GM18870 (cell line): ENCODE measurements at regions not wholly inside any gene's neighbourhood (a gene's known extent, or its start where the extent isn't known, plus 50 kb on each side); places are given as distances from the start of the nearest gene placed in this dataset.
"Not testable (repeated sequence)": the region's sequence is repeated elsewhere in the genome, so short reads cannot be mapped to it uniquely, and the experiment has no call there.

Experiments used
- ATAC-seq: cut with Tn5 transposase; IDR thresholded peaks from one replicate; pipeline ENCODE4 v1.9.1; 2021; ENCODE audit warnings: moderate library complexity; ENCODE audit not compliant: unreplicated experiment

DNA sequence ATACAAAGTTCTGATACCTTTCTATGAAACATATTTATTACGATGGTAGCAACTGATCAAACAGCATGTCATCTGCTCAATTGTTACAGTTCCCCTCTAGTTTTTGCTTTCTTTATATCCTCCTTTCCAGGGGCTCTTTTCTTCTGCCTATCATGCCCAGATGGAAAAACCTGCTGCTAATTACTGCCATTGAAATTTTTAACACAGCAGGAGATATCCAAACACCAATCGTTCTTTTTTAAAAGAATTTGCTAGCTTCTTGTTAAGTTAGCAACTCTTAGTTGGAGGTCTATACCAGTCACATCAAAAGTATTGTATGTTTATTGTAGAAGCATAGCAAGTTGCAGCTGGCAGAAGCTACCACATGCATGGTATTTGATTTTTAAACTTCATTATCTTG lies 768.5 kb downstream of the NXPH1 start:
- ATAC-seq = no peak

DNA sequence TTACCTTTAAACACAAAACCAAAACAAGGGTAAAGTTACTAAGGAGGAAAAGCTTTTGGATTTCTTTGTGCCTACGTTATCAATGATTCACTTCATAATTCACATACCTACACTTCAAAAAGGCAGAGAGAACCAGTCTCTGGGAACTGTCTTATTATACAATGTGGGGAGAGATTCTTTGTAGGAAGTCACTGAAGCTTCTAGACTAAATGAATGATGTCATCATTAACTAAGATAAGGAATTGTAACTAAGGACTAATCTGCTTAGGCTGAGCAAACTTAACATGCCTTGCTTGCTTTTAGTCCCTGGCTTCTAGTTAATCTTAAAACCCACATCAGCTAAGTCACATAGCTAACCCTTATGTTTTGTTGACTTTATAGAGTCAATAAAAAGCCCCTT lies 771.2 kb downstream of the NXPH1 start:
- ATAC-seq = no peak

DNA sequence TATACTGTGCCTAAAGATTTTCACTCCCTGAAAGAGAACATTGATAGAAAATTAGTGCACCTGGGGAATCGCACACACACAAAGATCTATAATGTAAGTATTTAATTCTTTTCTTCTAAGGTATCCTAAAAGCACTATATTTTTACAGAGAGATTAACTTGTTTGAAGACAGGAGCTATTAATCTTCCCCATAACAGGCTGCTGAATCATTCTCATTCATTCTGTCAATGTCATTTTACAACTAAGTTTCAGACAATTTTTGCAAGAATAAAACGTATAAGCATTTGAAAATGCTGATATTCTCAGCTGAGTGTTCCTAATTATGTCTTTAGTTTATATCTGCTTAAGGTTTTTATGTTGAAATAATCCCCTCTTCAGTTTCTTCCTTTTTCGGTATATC lies 776.7 kb downstream of the NXPH1 start:
- ATAC-seq = no peak

DNA sequence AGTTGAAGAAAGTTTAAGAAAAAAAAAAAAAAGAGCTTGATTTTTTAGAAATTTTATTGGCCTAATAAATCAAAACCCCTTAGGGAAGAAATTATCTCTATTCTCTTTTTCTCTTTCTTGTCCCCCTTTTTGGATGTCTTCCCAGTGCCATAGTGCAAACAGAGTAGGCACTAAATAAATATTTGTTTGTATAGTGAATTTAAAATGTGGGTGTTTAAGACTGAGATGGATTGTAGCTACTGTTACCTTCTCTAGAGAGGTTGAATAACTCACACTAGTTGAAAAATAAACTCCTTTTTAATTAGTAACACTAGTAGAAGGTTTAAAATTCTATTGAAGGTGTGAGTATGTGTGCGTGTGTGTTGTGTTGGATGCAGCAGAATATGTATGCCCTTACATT lies 783.8 kb downstream of the NXPH1 start:
- ATAC-seq = no peak

DNA sequence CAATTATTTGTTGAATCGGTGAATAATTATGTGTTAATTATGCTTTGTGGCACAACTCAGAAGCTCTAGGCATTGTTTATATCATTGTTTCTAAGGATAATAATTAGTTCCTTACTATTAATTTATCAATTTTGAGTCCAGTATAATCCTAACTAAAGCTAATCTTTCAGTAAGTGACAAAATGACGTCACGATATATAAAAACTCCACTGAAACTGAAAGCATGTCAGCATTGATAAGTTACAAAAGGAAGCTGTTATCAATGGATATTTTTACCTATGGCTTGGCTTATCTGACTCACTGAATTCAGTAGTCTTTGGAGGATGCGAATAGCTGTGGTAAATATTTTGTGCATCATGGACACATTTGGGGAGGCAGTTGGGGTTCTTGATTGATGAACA lies 793.1 kb downstream of the NXPH1 start:
- ATAC-seq = no peak

DNA sequence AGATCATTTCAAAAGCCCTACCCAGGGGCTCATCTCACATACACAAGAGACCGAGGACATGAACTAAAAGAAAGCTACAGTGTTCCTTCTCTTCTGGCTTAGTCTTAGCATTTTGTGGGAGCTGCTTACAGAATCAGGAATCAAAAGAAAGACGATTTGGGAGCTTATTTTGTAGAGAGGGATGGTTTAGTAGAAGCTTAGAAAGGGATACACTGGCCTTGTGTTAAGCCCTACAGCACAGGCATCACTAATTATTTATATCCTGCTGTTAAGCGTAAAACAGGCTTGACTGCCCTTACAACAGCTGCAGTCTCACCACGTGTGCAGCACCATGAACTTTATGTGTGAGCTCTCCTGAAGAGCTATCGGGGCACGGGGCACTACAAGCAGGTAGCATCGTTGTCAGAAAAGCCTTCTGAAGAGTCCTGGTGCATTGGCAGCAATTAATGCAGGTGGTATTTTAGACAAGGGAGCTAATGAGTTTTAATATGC lies 798.3 kb downstream of the NXPH1 start:
- no peak for ATAC-seq

DNA sequence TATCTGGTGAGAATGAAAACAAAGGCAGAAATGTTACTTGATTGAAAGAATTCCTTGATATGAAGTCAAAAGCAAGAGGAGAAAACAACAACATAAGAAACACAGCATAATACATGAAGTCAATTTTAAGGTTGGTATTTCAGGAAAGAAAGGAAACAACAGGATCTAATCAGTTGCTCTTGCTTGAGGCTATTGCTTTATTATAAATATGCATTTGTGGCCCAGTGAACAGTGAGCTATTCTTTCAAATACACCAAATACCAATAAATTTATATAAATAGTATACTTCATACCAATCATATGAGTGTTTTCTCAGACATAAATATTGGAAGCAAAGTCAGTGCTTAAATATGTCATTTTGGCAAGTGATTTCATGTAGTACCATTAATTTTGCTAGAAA lies 806.6 kb downstream of the NXPH1 start:
- no peak for ATAC-seq

DNA sequence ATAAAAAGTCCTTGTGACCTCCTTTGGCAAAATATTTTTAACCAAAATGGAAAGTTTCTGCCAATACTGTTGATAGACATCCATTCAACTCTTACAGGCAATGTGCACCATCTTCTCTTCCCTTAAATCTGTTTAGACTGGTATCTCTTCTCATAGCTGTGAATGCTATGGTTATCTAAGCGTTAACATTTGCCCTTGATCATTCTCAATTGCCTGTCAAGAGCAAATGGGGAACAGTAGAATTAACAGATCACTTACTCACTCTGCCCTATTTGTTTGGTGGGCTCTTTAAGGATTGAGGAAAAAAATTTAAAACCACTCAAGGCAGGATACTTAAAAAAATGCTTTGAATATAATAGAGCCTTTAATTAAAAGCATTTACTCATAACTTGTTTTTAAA lies 808.4 kb downstream of the NXPH1 start:
- no peak for ATAC-seq

DNA sequence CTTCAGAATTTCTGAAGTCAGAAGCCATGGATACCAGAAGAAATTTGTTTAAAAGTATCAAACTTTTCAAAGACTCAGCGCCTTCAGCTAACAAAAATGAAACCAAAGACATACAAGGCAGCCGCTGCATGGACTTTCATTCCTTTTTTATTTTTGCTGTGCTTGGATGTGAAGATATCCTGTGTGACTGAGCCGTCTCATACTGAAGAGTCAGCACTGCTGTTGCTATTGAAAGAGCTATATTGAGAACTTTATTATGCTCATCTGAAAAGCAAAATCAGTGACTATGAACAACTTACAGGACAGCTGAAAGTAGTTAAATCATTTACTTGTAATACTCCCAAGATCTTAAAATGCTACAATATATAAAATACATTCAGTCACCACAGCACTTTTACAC lies 809.2 kb downstream of the NXPH1 start:
- no peak for ATAC-seq

DNA sequence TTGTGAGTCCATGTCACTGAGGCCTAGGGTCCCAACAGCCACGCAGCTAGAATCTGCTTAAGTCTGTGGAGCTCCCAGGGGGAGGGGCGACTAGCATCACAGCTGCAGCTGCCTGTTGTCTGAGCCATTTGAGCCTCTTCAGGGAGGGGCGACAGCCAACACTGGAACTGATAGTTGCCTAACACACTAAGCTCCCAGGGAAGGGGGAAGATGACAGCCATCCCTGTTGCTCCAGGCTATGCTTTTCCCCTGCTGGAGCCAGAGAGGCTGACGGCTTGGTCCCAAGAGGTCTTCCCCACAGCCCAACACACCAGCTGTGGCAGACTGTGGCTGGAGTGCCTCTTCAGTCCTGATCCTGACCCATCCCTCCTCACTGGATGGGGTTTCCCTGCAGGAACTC lies 817.5 kb downstream of the NXPH1 start:
- ATAC-seq = no peak

DNA sequence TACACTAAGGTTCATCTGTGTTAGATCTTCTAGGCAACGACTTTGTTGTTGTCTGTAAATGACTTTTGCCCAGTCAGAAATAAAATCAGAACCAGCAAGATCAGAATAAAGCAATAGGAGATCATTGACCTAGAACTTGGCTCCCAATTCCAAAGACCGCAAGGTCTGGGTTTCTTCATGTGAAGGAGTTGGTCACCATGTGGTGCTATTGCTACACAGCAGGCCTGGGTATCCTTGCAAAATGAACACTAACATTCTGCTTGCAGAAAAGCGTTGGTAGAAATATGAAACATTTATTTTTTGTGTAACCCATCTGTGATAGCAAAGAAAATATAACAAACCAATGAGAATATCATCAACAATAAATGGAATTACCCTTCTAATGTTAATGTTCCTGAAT lies 831.0 kb downstream of the NXPH1 start:
- no peak for ATAC-seq

DNA sequence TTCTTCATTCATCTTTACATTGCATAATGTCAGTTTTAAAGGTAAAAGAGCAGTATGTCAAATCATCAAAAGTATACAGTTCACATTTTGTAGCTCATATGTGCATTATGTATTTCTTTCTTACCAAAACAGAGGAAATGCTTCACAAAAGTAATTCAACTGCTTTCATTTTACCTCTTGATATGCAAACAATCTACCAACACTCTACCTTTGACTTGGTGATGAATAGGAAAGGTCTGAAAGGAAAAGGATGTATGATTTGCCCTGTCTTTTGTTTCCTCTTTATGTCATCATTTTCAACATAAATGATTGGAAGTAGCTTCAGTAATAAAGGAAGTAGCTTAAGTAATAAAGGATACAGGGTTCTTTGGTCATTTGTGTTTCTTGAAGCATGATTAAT lies 846.7 kb downstream of the NXPH1 start:
- ATAC-seq = no peak

DNA sequence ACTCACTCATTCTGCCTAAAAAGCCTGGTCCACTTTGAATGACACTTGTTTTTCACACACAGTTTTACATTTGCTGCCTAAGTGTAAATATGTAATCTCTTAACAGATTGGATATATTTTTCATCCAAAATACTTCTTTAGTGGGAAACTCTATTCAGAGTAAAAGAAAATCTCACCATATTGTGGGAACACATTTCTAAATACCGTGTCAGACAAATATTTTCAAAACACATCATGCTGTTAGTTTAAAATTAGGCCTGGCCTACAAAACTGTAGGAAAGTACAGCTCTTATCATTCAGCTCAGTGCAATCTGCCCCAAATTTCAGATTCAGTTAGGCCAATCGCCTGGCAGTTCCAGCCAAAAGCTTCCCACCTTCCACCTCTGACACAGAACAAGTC lies 849.8 kb downstream of the NXPH1 start:
- no peak for ATAC-seq

DNA sequence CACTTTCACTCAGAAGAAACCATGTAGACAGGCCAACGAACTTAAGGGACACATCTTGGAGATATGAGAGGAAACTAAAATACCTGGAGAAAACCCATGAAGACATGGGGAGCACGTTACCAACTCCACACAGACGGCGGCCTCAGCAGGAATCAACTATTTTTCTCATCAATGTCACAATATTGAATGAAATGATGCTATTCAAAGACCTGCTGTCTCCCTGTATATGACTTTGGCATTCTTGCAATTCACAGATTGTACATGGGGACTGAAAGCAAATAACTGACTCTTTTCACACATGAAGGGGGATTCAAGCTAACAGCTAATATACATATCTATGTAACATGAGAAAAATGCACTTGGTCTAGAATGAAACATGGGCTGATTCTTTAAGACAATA lies 869.0 kb downstream of the NXPH1 start:
- no peak for ATAC-seq

DNA sequence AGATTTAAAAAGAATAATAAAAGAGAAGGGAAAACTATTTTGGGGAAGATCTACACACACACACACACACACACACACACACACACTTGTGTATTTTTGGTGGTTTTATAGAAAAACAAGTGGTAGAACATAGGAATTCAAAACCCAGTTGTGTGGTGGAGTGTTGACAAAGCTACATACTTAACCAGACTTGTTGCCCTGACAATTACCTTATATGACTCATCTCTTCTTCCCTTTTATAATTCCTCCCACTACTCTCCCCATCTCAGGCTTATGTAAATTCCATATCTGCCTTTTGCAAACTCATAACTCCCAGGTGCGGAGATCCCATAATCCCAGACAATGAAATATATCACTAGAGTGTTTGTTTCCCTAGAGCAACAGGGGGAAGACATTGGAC lies 873.7 kb downstream of the NXPH1 start:
- no peak for ATAC-seq

DNA sequence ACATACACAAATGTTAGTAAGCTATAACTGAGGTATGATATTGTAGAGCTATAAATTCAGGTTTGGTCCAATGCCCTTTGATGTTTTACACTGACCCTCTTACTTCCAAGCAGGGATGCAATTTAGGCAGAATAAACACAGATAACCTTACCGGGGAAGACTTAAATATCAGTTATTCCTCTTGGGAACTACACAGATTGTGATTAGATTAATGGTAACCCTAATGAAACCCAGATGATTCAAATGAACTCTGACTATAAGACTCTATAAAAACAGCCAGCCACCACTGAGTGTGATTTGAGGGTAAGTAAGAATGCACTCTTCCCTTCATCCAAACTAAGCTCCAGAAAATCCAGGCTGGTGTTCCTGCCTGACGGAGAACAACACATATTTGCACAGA lies 891.1 kb downstream of the NXPH1 start:
- ATAC-seq = no peak

DNA sequence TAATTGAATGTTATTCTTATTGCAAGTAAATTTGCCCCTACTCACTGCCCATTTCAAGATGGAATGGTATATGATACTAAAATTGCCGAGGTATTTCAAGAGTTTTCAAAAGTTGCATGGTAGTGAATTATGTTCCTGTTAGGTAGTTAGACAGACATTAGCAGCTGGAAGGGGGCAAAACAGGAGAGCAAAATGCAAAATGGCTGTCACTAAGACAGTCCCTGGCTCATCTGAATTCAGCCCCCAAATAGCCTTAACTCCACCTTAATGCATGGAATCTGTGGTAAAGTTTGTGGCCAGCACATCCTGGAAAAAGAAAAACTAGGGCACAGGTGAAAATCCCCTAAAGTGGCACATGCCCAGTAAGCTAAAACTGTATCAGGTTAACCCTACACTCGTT lies 894.9 kb downstream of the NXPH1 start:
- ATAC-seq = no peak

DNA sequence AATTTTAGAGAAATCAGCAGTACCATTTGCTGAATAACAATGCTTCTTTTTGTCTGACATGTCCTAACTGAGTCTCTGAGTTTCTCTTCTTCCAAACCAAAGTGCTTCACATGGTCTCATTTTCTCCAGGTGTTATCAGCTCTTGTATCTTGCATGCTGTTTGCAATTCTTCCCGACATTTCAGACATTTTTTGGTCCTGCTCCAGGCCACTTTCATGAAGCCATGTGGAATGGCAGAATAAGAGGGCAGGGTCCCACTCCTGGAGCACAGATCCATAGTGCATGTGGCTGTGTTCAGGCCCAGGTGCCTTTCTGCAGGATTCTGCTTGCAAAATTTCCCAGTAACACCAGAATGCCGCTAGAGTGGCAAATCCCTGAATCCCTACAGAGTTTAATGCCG lies 916.2 kb downstream of the NXPH1 start:
- no peak for ATAC-seq

DNA sequence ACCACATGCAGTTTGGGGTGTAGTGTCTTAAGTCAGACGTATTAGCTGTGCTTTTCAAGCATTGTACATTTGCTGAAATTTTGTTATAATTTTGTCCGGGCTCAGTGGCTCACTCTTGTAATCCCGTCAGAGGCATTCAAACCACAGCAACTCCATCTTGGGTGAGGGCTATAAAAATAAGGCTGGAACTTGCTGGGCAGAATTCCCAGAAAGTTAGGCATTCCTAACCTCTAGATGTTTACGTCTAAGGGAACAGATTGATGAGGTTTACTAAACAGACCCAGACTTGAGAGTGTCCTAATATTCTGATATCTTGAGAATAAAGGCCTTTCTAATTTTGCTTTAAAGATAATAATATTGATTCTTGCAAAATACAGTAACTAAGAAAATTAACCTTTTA lies 957.8 kb downstream of the NXPH1 start:
- no peak for ATAC-seq

DNA sequence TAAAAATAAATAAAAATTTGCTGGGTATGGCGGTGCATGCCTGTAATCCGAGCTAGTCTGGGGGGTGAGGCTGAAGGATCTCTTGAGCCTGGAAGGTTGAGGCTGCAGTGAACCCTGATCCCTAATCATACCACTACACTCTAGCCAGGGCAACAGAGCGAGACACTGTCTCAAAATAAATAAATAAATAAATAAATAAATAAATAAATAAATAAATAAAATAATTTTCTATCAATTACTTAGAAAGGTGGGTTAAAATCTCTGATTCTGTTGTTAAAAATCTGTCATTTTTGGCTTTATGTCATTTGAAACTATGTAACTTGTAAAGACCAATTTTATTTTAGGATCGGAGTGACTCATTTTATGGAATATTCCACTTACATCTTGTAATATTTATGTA lies 958.6 kb downstream of the NXPH1 start:
- no peak for ATAC-seq

DNA sequence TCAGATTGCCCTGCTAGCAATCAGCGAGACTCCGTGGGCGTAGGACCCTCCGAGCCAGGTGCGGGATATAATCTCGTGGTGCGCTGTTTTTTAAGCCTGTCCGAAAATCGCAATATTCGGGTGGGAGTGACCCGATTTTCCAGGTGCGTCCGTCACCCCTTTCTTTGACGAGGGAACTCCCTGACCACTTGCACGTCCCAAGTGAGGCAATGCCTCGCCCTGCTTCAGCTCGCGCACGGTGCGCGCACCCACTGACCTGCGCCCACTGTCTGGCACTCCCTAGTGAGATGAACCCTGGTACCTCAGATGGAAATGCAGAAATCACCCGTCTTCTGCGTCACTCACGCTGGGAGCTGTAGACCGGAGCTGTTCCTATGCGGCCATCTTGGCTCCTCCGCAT lies 971.0 kb downstream of the NXPH1 start:
- not testable (repeated sequence) for ATAC-seq

DNA sequence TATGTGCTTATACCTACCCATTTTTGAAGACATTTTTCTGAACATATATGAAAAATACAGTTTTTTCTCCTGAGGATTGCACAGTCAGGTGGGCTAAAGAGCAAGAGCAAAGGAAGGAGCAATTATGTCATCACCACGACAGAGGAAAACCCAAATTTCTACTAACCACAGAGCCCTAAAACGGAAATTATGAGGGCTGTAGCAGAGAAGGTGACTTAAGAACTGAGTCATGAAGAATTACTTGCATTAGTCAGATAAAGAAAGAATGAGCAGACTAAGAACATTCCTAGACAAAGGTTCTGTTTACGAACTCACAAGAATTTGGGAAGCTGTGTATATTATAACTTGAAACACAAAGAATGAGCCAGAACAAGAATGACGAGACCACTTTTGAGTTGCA lies 974.4 kb downstream of the NXPH1 start:
- no peak for ATAC-seq

DNA sequence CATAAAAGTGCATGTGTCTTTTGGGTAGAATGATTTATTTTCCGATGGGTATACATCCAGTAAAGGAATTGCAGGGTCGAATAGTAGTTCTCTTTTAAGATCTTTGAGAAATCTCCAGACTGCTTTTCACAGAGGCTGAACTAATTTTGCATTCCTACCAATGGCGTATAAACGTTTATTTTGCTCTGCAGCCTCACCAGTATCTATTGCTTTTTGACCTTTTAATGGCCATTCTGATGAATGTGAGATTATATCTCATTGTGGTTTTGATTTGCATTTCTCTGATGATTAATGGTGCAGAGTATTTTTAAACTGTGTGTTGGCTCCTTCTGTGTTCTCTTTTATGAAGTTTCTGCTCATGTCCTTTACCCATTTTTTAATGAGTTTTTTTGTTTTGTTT lies 1020.1 kb downstream of the NXPH1 start:
- no peak for ATAC-seq

DNA sequence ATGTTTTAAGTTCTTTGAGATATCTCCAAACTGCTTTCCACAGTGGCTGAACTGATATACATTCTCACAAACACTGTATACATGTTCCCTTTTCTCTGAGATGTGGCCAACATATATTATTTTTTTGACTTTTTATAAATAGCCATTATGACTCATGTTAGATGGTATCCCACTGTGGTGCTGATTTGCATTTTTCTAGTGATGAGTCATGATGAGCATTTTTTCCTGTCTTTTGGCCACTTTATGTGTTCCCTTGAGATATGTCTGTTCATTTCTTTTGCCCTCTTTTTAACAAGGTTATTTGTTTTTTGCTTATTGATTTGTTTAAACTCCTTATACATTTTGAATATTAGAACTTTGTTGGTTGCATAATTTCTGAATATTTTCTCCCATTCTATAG lies 1055.1 kb downstream of the NXPH1 start:
- ATAC-seq = peak; percentile 69
